ENCODE measurements at regions not wholly inside any gene's neighbourhood (a gene's known extent, or its start where the extent isn't known, plus 50 kb on each side); places are given as distances from the start of the nearest gene placed in this dataset.

DNA sequence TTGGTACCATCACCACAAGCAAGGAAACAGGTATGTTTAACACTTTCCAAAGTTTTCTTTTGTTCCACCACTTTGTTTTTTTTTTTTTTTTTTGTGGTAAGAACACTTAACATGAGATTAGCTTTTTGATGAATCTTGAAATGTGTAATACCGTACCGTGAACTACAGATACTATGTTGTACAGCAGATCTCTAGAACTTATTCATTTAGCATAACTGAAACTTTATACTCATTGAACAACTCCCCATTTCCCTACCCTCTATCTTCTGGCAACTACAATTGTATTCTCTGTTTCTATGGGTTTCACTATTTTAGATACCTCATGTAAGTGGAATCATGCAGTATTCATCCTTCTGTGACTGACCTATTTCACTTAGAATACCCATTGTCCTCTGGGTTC, 162.7 kb upstream of the ITGB1 start:
- TF ChIP-seq, protein P1, sequence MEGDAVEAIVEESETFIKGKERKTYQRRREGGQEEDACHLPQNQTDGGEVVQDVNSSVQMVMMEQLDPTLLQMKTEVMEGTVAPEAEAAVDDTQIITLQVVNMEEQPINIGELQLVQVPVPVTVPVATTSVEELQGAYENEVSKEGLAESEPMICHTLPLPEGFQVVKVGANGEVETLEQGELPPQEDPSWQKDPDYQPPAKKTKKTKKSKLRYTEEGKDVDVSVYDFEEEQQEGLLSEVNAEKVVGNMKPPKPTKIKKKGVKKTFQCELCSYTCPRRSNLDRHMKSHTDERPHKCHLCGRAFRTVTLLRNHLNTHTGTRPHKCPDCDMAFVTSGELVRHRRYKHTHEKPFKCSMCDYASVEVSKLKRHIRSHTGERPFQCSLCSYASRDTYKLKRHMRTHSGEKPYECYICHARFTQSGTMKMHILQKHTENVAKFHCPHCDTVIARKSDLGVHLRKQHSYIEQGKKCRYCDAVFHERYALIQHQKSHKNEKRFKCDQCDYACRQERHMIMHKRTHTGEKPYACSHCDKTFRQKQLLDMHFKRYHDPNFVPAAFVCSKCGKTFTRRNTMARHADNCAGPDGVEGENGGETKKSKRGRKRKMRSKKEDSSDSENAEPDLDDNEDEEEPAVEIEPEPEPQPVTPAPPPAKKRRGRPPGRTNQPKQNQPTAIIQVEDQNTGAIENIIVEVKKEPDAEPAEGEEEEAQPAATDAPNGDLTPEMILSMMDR (IDR thresholded peaks at IDR 0.05), result no peak
- no peak for TF ChIP-seq POLR2A (IDR thresholded peaks at IDR 0.05)
